ENCODE measurements at regions not wholly inside any gene's neighbourhood (a gene's known extent, or its start where the extent isn't known, plus 50 kb on each side); places are given as distances from the start of the nearest gene placed in this dataset.
A peak's percentile ranks its signal among the peaks of the same experiment; 100 is the strongest.
"Not testable (repeated sequence)": the region's sequence is repeated elsewhere in the genome, so short reads cannot be mapped to it uniquely, and the experiment has no call there.

DNA sequence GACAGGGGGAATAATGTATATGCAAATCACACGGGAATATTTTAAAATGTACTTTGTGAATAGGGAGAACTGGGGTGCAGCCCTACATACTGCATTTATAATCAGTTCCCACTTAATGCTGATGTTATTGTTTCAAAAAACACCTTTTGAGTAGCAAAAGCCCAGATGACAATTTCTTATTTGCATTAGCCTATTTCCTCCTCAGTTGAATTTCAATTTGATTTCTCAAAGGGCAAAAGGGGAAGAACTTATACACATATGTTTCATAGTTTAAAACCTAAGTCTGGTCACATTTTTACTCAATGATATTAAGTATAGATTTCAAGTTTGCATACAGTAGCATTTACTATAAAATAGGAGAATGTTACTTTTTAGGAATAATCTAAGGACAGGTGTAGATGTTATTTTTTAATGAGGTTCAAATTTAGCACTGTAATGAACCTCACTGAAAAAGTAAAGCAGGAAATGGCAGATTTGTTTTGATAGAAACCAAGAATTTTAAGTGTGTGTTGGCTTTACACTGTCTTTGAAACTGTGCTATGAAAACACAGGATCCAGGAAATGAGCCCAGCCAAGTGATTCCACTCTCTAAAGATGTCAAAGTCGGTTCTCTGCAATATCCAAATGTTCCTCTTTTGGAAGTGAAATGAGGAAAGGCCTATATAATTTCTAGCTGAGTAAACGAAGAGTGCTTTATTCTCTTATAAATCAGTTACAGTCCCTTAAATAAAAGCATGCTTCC is 367.4 kb downstream of the BTG1 start:
- DNase-seq: peak; percentile 19

DNA sequence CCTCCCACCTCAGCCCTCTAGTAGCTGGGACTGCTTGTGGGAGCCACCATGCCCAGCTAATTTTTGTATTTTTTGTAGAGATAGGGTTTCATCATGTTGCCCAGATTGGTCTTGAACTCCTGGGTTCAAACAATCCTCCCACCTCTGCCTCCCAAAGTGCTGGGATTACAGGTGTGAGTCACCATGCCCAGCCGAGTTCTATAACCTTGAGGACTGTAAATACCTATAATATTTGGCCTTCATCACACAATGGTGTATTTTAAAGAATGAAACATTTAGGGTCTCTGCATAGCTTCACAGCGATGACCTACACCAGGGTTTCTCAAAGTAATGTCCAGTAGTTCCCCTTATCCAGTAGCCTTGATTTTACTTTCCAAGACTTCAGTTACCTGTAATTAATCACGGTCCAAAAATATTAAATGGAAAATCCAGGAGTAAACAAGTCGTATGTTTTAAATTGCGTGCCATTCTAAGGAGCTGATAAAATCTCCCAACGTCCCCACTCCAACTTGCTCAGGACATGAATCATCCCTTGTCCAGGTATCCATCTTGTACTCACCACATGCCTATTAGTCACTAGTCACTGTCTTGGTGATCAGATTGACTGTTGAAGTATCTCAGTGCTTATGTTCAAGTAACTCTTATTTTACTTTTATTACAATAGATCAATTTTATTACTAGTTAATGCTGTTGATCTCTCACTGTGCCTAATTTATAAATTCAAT is 368.2 kb downstream of the BTG1 start:
- no peak for DNase-seq

DNA sequence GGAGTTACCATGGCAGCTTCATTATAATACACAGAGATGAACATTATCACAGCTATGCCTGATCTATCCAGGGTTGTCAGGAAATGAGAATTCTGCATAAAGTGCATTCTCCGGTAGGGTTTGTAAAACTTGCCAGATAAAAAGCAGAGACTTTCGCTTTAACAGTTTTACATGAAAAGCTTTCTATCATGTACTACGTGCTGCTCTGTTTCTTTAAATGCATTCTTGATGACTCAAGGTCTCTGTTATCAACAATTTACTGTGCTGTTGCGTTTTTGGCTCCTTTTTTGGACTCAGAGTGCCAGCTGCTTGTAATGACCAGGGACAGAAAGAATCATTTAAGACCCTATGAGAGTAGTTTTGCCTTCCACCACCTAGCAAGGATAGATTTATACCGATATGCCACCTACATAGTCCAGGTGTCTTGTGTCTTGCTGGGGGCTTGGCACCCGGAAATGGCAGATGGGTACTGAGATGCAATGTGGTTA is 371.2 kb downstream of the BTG1 start:
- DNase-seq: no peak

DNA sequence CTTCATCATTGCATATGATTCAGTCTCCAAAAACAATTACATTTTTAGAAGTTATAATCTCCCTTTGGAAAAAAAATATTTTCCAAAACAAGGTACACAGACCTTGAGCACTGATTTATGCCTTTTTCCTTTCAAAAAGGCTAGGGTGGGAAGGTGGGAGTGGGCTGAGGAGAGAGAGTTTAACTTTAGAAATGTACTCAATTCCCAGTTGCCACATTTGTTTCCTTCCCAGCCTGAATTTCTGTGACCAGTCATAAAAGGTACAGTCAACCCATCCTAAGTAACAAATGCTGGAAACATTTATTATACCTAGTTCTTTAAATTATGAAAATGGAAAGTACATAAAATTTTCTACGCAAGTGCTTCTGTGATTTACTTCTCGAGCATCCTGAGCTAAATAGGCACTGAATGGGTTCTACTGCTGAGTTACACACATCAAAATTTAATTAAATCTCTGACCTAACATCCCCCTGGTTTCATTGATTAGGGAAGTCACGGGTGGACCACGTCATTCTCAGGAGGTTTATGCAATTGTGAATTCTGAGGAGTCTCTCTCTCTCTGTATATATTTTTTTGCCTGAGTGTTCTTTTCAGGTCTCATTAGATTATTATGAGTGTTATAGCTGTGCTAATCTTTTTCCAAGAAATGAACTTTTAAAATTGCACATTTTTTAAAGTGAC is 371.8 kb downstream of the BTG1 start:
- no peak for DNase-seq

DNA sequence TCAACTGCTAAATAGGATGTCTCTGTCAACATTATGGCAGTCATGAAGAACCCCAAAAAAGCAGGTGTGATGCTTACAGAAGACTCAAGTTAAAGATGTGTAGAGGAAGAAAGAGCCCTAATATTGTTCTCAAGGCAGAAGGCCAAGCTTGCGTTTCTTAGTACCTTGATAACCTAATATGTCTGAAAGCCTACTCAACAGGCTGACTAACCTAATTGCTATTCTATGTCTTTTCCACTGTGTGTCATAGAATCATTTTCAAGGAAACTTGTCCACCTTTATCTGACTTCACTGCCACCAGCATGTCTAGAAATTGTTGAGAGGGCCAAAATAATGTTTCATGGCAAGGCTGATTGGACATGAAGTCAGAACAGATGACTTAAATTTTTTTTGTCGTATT is 373.2 kb downstream of the BTG1 start:
- DNase-seq: no peak

DNA sequence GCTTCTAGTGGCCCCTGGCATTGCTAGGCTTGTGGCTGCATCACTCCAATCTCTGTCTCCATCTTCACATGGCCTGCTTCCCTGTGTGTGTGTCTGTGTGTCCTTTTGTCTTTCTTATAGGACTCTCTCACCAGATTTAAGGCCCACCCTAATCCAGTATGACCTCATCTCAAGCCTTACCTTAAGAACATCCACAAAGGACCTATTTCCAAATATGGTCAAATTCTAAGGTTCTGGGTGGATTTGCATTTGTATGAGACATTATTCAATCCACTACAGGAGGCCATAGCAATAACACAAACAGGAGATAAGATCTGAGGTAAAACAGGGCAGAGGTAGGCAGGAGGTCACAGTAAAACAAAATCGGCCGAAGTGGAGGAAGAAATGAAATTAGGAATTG is 375.9 kb downstream of the BTG1 start:
- no peak for DNase-seq

DNA sequence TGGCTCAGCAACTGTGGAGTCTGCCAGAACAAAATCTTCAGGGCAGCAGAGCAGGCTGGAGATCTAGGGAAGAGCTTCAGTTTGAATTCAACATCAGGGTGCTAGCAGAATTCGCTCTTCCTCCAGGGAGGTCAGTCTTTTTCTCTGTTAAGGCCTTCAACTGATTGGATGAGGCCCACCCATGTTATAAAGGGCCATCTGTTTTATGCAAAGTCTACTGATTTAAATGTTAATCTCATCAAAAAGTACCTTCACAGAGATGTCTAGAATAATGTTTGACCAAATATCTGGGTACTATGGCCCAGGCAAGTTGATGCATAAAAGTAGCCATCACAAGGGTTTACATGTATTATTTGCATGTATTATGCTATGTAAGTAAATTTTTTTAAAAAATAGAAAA is 378.4 kb downstream of the BTG1 start:
- DNase-seq: no peak

DNA sequence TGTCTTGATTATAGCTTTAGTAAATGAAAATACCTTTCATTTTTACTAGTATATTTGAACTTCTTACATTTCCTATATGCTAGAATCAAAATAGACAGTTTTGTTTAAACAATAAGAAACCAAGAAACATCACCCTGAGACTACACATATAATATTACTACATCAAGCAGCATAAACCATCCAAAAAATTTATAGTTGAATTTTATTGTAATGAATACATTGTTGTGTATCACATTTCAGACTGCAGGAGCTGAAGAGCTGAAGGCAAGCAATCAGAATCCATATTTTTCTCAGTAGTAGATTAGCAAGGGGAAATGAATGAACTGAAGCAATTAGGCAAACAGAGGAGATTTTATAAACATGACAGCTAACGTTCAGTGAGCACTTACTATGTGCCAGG is 379.2 kb downstream of the BTG1 start:
- no peak for DNase-seq

DNA sequence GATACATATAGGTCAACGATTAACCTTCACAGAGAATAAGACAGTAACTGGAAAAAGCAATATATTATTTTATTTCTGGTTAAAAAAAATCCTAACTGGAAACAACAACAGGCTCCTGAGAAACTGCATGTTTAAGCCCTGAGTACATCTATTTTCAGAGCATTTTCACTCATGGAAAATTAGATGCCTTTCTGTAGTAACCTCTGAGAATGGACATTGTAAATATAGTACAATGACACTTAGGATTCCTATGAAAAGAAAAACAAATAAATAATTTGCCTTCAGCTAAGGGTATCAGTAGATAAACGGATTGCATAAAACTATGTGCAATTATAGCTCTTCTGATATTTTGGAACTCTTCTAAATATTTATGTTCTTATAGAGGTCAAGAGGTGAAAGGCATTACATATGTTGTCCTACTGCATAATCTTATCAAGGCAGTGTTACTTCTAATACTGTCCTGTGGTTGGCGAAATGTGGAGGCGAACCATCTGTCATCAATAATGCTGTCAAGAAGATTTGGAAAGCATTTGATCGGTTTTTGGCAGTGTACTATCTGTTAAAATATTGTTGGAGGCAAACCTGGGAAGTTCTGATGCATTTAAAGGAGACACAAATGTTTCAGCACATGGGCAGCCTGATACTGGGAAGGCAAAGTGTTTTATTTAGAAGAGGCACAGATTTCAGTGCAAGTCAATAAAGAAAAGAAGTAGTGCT is 381.8 kb downstream of the BTG1 start:
- no peak for DNase-seq

DNA sequence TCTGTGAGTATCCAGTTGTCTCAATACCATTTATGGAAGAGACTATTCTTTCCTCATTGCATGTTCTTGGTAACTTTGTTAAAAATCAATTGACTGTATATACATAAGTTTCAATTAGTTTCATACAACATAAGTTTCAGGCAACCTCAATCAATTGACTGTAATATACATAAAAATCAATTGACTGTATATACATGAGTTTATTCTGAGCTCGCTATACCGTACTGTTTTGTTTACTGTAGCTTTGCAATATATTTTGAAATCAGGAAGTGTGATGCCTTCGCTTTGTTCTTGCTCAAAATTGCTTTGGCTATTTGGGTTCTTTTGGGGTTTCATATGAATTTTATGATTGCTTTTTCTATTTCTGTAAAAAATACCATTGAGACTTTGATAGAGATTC is 392.0 kb downstream of the BTG1 start:
- DNase-seq: no peak

DNA sequence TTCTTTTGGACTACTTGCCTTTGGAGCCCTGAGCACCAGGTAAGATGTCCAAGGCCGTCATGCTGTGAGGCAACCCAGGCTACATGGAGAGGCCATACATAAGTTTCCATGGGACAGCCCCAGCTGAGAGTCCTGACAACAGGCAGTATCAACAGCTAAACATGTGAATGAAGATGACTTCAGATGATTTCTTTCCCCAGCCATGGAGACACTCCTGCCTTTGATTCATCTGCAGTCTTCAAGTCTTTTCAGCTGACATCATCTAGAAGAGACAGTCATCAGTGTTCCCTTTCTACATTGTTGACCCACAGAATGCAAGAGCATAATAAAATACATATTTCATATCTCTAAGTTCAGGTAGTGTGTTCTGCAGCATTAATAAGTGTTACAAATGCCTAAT is 398.7 kb downstream of the BTG1 start:
- DNase-seq: no peak

DNA sequence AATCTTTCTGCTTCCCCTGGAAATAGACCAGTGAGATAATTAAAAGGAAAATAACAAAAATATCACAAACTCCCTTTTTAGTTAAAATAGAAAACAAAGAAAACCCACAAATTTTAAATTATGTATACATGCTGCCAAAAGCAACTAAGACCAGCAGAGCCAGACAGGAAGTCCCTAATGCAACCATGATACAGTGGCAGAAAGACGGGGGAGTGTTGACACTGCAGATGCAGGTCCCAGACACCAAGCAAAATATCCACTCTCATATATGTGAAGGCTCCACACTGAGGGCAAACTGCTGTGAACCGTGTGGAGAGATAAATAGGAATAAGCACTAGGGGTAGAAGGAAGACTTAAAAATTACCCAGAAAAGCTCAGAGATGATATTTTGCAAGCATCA is 401.0 kb downstream of the BTG1 start:
- no peak for DNase-seq

DNA sequence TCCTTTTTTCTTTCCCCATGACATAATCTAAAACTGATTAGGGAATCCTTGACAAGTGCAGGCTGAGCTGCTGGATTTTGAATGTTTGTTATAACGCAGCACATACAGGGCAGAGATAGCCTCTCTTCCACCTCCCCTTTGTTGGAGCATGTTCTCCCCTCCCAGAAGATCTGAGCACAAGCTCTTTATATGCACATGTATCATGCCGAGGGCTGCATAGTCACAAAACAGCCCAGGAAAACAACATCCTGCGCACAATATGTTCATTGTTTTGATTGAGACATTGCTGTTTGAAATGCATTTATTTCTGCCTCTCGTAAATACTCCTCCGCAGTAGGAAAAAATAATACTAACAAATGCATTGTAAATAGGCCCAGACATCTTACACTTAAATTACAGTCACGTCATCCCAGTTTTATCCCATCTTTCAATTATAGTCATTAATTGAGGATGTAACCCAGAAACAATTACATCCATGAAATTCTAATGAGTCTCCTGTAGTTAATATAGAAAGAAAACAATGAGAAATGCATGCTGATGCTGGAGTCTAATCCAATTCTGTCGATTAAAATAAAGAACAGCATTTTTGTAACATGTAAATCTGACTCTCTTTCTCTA is 401.8 kb downstream of the BTG1 start:
- no peak for DNase-seq

DNA sequence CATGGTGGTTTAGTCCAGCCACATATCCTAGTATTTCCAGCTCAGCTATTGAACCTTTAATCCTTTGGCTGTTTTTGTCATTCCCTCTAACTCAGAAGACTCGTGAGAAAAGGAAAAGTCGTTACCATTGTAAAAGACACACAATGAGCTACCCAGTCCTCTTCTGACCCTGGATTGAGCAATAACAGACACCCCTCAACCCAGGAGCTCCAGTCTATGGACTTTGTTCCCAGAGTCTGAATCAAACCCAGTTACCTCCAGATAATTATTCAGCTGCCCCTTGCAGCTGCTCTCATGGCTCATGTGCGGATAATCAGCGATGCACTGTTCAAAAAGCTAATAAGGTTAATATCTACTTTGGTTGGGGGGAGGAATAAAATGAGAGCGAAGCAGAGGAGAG is 402.4 kb downstream of the BTG1 start:
- DNase-seq: no peak

DNA sequence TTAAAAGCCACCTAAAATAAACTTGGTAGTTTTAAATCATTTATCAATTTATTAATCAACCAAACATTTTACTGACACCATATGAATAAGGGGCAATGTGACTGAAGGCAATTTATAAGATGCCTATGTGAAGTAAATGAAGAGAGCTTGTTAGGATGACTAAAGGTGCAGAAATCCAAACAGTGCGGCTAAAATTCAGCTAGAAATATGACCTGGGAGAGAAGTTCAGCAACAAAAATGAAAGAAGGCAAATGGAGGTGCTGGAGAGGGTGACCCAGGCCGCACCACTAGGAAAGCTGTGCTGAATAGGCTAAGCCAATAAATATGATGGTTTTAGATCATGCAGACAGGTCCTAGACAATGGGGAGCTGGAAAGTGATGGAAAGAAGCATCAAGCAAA is 403.7 kb downstream of the BTG1 start:
- no peak for DNase-seq

DNA sequence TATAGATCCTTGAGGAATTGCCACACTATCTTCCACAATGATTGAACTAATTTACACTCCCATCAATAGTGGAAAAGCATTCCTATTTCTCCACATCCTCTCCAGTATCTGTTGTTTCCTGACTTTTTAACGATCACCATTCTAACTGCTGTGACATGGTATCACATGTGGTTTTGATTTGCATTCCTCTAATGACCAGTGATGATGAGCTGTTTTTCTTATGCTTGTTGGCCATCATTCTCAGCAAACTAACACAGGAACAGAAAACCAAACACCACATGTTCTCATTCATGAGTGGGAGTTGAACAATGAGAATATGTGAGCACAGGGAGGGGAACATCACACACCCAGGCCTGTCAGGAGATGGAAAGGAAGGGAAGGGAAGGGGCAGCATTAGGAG is 411.8 kb downstream of the BTG1 start:
- DNase-seq: not testable (repeated sequence)

DNA sequence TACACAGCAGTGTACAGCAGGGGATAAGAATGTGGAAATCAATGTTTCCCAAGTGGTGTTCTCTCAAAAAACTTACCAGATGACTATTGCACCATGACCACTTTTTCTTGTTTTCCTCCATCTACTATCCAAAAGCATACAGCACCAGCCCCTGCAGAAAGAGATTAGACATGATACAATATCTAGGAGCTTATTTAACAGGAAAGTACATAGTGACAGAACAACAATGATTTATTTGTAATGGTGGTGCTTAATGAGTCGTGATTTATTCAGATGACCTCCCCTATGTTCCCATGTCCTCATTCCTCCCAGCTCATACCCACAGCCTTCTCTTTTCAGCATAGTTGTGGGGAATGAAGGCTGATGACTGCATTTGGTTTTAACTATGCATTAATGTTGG is 413.6 kb downstream of the BTG1 start:
- DNase-seq: no peak

DNA sequence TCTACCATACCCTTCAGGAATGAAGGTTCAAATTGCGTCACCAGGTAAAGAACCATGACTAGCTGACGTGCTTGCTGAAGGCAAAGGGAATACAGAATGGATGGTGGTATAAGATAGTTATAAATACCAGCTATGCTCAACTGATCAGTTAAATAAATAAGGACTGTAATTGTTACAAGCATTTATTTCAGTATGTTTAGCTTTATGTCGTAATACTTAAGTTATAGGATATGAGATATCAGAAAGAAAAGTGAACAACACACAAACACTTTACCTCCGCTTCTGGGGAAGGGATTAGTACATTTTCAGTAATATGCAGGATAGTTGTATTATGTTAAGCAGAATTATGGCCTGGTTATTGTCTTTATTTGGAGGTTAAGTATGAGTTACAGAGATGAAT is 416.1 kb downstream of the BTG1 start:
- DNase-seq: no peak

DNA sequence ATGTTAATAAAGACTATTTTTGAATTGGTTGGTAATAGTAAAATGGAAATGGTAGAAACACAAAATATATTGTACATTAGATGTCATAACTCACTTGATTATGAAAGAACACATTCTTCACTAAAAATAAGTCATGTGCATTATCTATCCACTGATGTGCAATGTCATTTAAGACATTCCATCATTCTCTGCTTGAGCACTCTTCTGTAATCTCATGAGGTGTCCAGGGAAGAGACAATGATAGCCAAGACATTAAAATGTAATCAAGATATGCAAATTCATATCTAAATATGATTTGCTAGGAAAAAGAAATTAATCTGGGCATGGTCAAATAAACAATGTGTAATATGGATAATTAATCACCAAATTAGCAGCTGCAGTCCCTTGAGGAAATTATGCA is 422.5 kb downstream of the BTG1 start:
- no peak for DNase-seq

DNA sequence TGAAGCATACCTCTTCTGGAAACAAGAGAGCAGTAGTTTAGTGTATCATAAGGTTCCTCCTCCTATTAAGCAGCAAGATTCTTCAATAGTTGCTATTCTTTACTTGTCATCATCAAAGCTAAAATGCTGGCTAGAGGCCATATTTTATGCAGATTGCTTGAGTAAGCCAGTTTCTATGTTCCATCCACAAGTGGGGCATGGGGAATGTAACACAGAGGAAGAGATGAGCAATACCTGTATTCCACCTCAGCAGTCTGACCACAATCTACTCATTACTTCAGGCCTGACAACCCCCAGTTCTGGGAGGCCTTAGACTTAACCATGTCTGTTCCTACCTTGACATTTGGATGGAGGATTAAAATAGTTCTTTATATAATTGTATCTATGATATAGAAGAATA is 423.6 kb downstream of the BTG1 start:
- DNase-seq: no peak

DNA sequence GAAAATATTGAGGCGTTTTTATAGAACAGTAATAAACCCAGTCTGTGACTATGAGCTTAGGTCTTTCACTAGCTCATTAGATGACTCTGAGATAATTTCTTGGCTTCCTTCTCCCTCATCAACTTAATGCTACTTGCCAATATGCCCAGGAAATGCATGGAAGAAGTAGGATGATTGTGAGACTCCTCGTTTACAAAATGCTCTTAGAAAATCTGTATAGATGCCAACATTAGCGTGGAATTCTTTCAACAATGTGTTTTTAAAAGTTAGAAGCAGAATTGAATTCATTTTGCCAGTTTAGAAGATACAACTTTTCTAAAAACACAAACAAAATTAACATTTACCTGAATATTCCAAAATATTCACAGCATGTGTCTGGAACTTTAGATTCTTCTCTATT is 424.6 kb downstream of the BTG1 start:
- no peak for DNase-seq

DNA sequence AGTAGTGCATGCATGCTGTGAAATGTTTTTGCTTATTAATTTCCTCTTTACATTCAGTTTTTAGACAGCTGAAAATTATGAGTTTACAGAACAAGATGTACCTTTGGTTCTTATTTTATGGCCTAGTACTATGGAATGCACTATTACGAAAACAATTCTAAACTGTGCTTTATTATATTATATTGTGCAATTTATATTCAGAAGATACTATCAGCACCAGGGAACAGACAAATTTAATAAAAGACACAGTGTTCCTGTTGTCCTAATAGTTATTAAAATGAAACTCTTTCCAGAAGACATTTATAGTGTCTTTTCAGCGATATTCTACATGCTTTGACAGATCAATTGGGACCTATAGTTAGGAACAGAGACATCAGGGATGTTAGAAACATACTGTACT is 427.3 kb downstream of the BTG1 start:
- no peak for DNase-seq

DNA sequence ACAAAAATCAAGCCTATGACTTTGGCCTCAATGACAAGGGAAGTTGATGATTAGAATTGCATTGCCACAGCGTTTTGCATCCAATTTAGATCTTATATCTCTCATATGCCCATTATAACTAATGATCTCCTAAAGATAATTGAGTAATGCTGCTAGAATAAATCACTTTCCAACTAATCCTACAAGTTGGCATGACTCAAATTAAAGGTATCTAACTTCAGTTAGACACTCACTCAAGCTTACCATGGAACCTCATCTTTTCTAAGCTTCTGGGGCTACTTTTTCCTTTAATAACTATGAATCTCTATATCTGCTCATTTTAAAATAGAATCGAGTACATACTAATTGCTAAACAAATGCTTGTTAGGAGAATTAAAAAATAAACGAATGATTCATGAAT is 427.8 kb downstream of the BTG1 start:
- DNase-seq: no peak
